Endodermal cell (in vitro differentiated cells): ENCODE measurements at regions not wholly inside any gene's neighbourhood (a gene's known extent, or its start where the extent isn't known, plus 50 kb on each side); places are given as distances from the start of the nearest gene placed in this dataset.

Source experiments
- DNase-seq: peaks from one replicate; pipeline ENCODE4 v3.0.0-alpha.2; 2017
- H3K27ac ChIP-seq: 2 replicates; pipeline ENCODE4 v1.5.1; 2013; ENCODE audit warnings: mild to moderate bottlenecking, low read depth, low read length, moderate library complexity
- H3K27me3 ChIP-seq: 2 replicates; pipeline ENCODE4 v1.6.1; 2013; ENCODE audit warnings: mild to moderate bottlenecking, low read length, moderate library complexity; ENCODE audit not compliant: insufficient read depth, control insufficient read depth, poor library complexity, severe bottlenecking
- H3K36me3 ChIP-seq: 2 replicates; pipeline ENCODE4 v1.7.0; 2013; ENCODE audit warnings: mild to moderate bottlenecking, low read length, moderate library complexity; ENCODE audit not compliant: control insufficient read depth, insufficient read depth
- H3K4me1 ChIP-seq: one replicate; pipeline ENCODE4 v1.7.0; 2013; ENCODE audit warnings: low read length; ENCODE audit not compliant: control insufficient read depth, insufficient read depth
- H3K4me3 ChIP-seq: 2 replicates; pipeline ENCODE4 v1.5.1; 2013; ENCODE audit warnings: mild to moderate bottlenecking, low read length, moderate library complexity
- H3K9ac ChIP-seq: 2 replicates; pipeline ENCODE4 v1.6.1; 2013; ENCODE audit warnings: mild to moderate bottlenecking, low read length, moderate library complexity; ENCODE audit not compliant: poor library complexity, severe bottlenecking; ENCODE audit errors: extremely low read depth
- H3K9me3 ChIP-seq: 2 replicates; pipeline ENCODE4 v1.6.1; 2013; ENCODE audit warnings: mild to moderate bottlenecking, low read length, moderate library complexity; ENCODE audit not compliant: control insufficient read depth
- H3K27ac Mint-ChIP-seq: 2 replicates; pipeline ENCODE4 v1.8.0; 2020; ENCODE audit warnings: mixed read lengths
- H3K27me3 Mint-ChIP-seq: 2 replicates; pipeline ENCODE4 v1.8.0; 2021; ENCODE audit warnings: mild to moderate bottlenecking, mixed read lengths; ENCODE audit not compliant: insufficient read depth
- H3K36me3 Mint-ChIP-seq: 2 replicates; pipeline ENCODE4 v1.8.0; 2020; ENCODE audit warnings: low read depth, mixed read lengths
- H3K4me1 Mint-ChIP-seq: 2 replicates; pipeline ENCODE4 v1.8.0; 2020; ENCODE audit warnings: mixed read lengths
- H3K4me3 Mint-ChIP-seq: 2 replicates; pipeline ENCODE4 v1.8.0; 2020; ENCODE audit warnings: mild to moderate bottlenecking, moderate library complexity, mixed read lengths
- H3K9me3 Mint-ChIP-seq: 2 replicates; pipeline ENCODE4 v1.8.0; 2020; ENCODE audit warnings: mild to moderate bottlenecking, mixed read lengths
- CTCF ChIP-seq: fragments of 200-600 bp; sonication (generic); conservative IDR thresholded peaks from 2 replicates; pipeline ENCODE4 v1.5.0; 2021; ENCODE audit warnings: antibody characterized with exemption, mild to moderate bottlenecking
- whole genome bisulfite sequencing, 2 experiments: methylation state at CpG; one replicate each; pipeline versions ENCODE4 v1.1.5 to v1.1.7; 2013; ENCODE audit warnings: missing lambda C conversion rate in 2 of 2, mixed read lengths in 1 of 2; ENCODE audit not compliant: insufficient coverage in 1 of 2, insufficient read length in 1 of 2; 5-methylcytosine and 5-hydroxymethylcytosine counted together

- Mint-ChIP-seq H3K27ac (no peak overlapping the region), H3K4me1 (peaks cover 9% of the 10 kb centered on the region), H3K36me3 (no peaks in the 10 kb centered on the region), H3K9me3 (peaks cover 75% of the 10 kb centered on the region), H3K27me3 (no peaks in the 10 kb centered on the region), H3K4me3 (no peak overlapping the region)
- TF ChIP-seq CTCF: no peak
- 82 to 100% methylated on average over 1 of the region's 1 CpG for WGBS, 2 experiments
- Histone ChIP-seq H3K9ac (no peak overlapping the region), H3K27me3 (no peaks in the 10 kb centered on the region), H3K36me3 (no peaks in the 10 kb centered on the region), H3K4me3 (no peak overlapping the region), H3K4me1 (peaks cover 3% of the 10 kb centered on the region), H3K9me3 (no peaks in the 10 kb centered on the region), H3K27ac (no peak overlapping the region)
- no peak for DNase-seq
These were observed 59.4 kb upstream of the PLAC1 start for GRCh38 chrX:134717698-134718097.

- Histone ChIP-seq H3K4me3 (no peak overlapping the region), H3K4me1 (peaks cover 3% of the 10 kb centered on the region), H3K36me3 (no peaks in the 10 kb centered on the region), H3K27me3 (no peaks in the 10 kb centered on the region), H3K9ac (no peak overlapping the region), H3K9me3 (no peaks in the 10 kb centered on the region), H3K27ac (no peak overlapping the region)
- Mint-ChIP-seq H3K27ac (no peak overlapping the region), H3K4me1 (peaks cover 9% of the 10 kb centered on the region), H3K36me3 (no peaks in the 10 kb centered on the region), H3K27me3 (no peaks in the 10 kb centered on the region), H3K4me3 (no peak overlapping the region), H3K9me3 (peaks cover 76% of the 10 kb centered on the region)
- no peak for DNase-seq
- WGBS, 2 experiments: 97 to 100% methylated on average over 2 to 5 of the region's 5 CpGs
- no peak for TF ChIP-seq CTCF
These were observed 58.3 kb upstream of the PLAC1 start for GRCh38 chrX:134716620-134717012.

- Histone ChIP-seq H3K4me1 (peaks cover 3% of the 10 kb centered on the region), H3K9ac (no peak overlapping the region), H3K4me3 (no peak overlapping the region), H3K27me3 (no peaks in the 10 kb centered on the region), H3K27ac (no peak overlapping the region), H3K9me3 (no peaks in the 10 kb centered on the region), H3K36me3 (no peaks in the 10 kb centered on the region)
- 73% methylated on average over 4 of the region's 5 CpGs; no CpG with 5 or more reads in 1 of the 2 experiments for WGBS, 2 experiments
- TF ChIP-seq CTCF: no peak
- H3K4me1 Mint-ChIP-seq: peaks cover 9% of the 10 kb centered on the region
- H3K36me3 Mint-ChIP-seq: no peaks in the 10 kb centered on the region
- H3K27me3 Mint-ChIP-seq: no peaks in the 10 kb centered on the region
- H3K27ac Mint-ChIP-seq: no peak overlapping the region
- peak; percentile 56 for DNase-seq
- peaks cover 78% of the 10 kb centered on the region for H3K9me3 Mint-ChIP-seq
- H3K4me3 Mint-ChIP-seq: no peak overlapping the region
These were observed 57.8 kb upstream of the PLAC1 start for GRCh38 chrX:134715930-134716619.
